ENCODE measurements at regions not wholly inside any gene's neighbourhood (a gene's known extent, or its start where the extent isn't known, plus 50 kb on each side); places are given as distances from the start of the nearest gene placed in this dataset.

GRCh38 chr2:24412812-24413211, 52.5 kb upstream of the ITSN2 start:
- DNase-seq, result no peak
- H3K27me3 Mint-ChIP-seq, result no peaks in the 10 kb centered on the region
- no peak for ATAC-seq (replicated peaks)
- H3K4me3 Mint-ChIP-seq, result no peak overlapping the region
- H3K9me3 Mint-ChIP-seq, result no peaks in the 10 kb centered on the region
- H3K27ac Mint-ChIP-seq, result no peak overlapping the region
- peaks cover 4% of the 10 kb centered on the region for H3K36me3 Mint-ChIP-seq (ENCODE audit: insufficient read depth)
- H3K4me1 Mint-ChIP-seq (ENCODE audit: low read depth in 2 of 2), result peaks cover 0 to 4% of the 10 kb centered on the region in 2 donors

- no peak for DNase-seq
- H3K36me3 Mint-ChIP-seq (ENCODE audit: insufficient read depth), result peaks cover 4% of the 10 kb centered on the region
- H3K4me3 Mint-ChIP-seq, result no peak overlapping the region
- ATAC-seq (replicated peaks), result no peak
- H3K4me1 Mint-ChIP-seq (ENCODE audit: low read depth in 2 of 2), result peaks cover 0 to 4% of the 10 kb centered on the region in 2 donors
- peak overlapping the region; percentile 26 to 46 for H3K27ac Mint-ChIP-seq
- no peaks in the 10 kb centered on the region for H3K9me3 Mint-ChIP-seq
- H3K27me3 Mint-ChIP-seq, result no peaks in the 10 kb centered on the region
Observed at GRCh38 chr2:24411488-24412151, 51.3 kb upstream of the ITSN2 start.

GRCh38 chr2:24410976-24411375, 50.6 kb upstream of the ITSN2 start:
- H3K27ac Mint-ChIP-seq, result peak overlapping the region; percentile 26 to 46
- DNase-seq (no peak), ATAC-seq (replicated peaks) (no peak)
- no peaks in the 10 kb centered on the region for H3K27me3 Mint-ChIP-seq
- peaks cover 0 to 4% of the 10 kb centered on the region in 2 donors for H3K4me1 Mint-ChIP-seq (ENCODE audit: low read depth in 2 of 2)
- H3K4me3 Mint-ChIP-seq, result no peak overlapping the region
- H3K9me3 Mint-ChIP-seq, result no peaks in the 10 kb centered on the region
- H3K36me3 Mint-ChIP-seq (ENCODE audit: insufficient read depth), result peaks cover 4% of the 10 kb centered on the region

GRCh38 chr2:24409700-24410556, 49.6 kb upstream of the ITSN2 start:
- H3K27ac Mint-ChIP-seq, result no peak overlapping the region
- DNase-seq (peak; percentile 29 to 44 (median 32)), ATAC-seq (replicated peaks) (peak; percentile 61)
- no peak overlapping the region for H3K4me3 Mint-ChIP-seq
- peaks cover 4% of the 10 kb centered on the region for H3K36me3 Mint-ChIP-seq (ENCODE audit: insufficient read depth)
- no peaks in the 10 kb centered on the region for H3K9me3 Mint-ChIP-seq
- no peaks in the 10 kb centered on the region for H3K27me3 Mint-ChIP-seq
- H3K4me1 Mint-ChIP-seq (ENCODE audit: low read depth in 2 of 2), result peaks cover 0 to 4% of the 10 kb centered on the region in 2 donors
